Liver (tissue), 8 donors: ENCODE measurements at regions not wholly inside any gene's neighbourhood (a gene's known extent, or its start where the extent isn't known, plus 50 kb on each side); places are given as distances from the start of the nearest gene placed in this dataset.

Experiments used
- DNase-seq: peaks from one replicate; pipeline ENCODE4 v3.0.0-alpha.2; 2017; ENCODE audit warnings: low spot score
- H3K27ac ChIP-seq, 2 donors: one replicate each; pipeline ENCODE4 v1.7.0; 2013; ENCODE audit warnings: inconsistent platforms in 2 of 2, low read length in 2 of 2, control low read depth in 1 of 2, low read depth in 1 of 2, mild to moderate bottlenecking in 1 of 2
- H3K27me3 ChIP-seq, 4 donors: one replicate each; pipeline versions ENCODE4 v1.6.1 to v1.7.0; 2013; ENCODE audit warnings: low read length in 3 of 4, inconsistent platforms in 1 of 4, mild to moderate bottlenecking in 1 of 4, moderate library complexity in 1 of 4; ENCODE audit not compliant: control insufficient read depth in 4 of 4, insufficient read depth in 4 of 4
- H3K36me3 ChIP-seq, 4 donors: one replicate each; pipeline versions ENCODE4 v1.6.1 to v1.7.0; 2013; ENCODE audit warnings: low read length in 3 of 4, mild to moderate bottlenecking in 3 of 4, low read depth in 1 of 4, moderate library complexity in 1 of 4; ENCODE audit not compliant: control insufficient read depth in 4 of 4, insufficient read depth in 3 of 4
- H3K4me1 ChIP-seq, 4 donors: one replicate each; pipeline versions ENCODE4 v1.6.1 to v1.7.0; 2013; ENCODE audit warnings: low read length in 3 of 4, mild to moderate bottlenecking in 3 of 4, moderate library complexity in 1 of 4; ENCODE audit not compliant: control insufficient read depth in 4 of 4, insufficient read depth in 4 of 4
- H3K4me3 ChIP-seq, 3 donors: one replicate each; pipeline versions ENCODE4 v1.6.1 to v1.7.0; 2013; ENCODE audit warnings: low read length in 3 of 3, control low read depth in 1 of 3, low read depth in 1 of 3, mild to moderate bottlenecking in 1 of 3
- H3K9ac ChIP-seq, 2 donors: one replicate each; pipeline ENCODE4 v1.7.0; 2013; ENCODE audit warnings: low read length in 2 of 2, mild to moderate bottlenecking in 2 of 2, moderate library complexity in 2 of 2, control low read depth in 1 of 2, low read depth in 1 of 2
- H3K9me3 ChIP-seq, 4 donors: one replicate each; pipeline versions ENCODE4 v1.6.1 to v1.7.0; 2013; ENCODE audit warnings: low read length in 3 of 4; ENCODE audit not compliant: control insufficient read depth in 4 of 4
- ATF3 ChIP-seq: IDR thresholded peaks from 2 replicates; pipeline ENCODE4 v1.6.1; 2016; ENCODE audit warnings: antibody characterized with exemption
- CTCF ChIP-seq: fragments of 150-350 bp; IDR thresholded peaks from 2 replicates; pipeline ENCODE4 v1.5.1; 2017; ENCODE audit warnings: improper control_type of control experiment, low read depth, low read length; ENCODE audit not compliant: missing input control
- EGR1 ChIP-seq, 2 donors: IDR thresholded peaks; 2 replicates each; pipeline ENCODE4 v1.6.1; 2016 to 2018; ENCODE audit warnings: antibody characterized with exemption in 2 of 2, low read depth in 2 of 2
- FOXA1 ChIP-seq: IDR thresholded peaks from 2 replicates; pipeline ENCODE4 v1.6.1; 2016; ENCODE audit warnings: antibody characterized with exemption
- FOXA2 ChIP-seq: IDR thresholded peaks from 2 replicates; pipeline ENCODE4 v1.6.1; 2016; ENCODE audit warnings: antibody characterized with exemption
- GABPA ChIP-seq, 2 donors: IDR thresholded peaks in 1 of 2; conservative IDR thresholded peaks in 1 of 2; 2 replicates each; pipeline ENCODE4 v1.6.1; 2016; ENCODE audit warnings: antibody characterized with exemption in 2 of 2, mild to moderate bottlenecking in 1 of 2, moderate library complexity in 1 of 2
- HNF4A ChIP-seq, 2 donors: conservative IDR thresholded peaks; 2 replicates each; pipeline ENCODE4 v1.6.1; 2016; ENCODE audit warnings: antibody characterized with exemption in 2 of 2, mild to moderate bottlenecking in 2 of 2
- HNF4G ChIP-seq: IDR thresholded peaks from 2 replicates; pipeline ENCODE4 v1.6.1; 2016; ENCODE audit warnings: antibody characterized with exemption
- JUND ChIP-seq, 2 donors: IDR thresholded peaks; 2 replicates each; pipeline ENCODE4 v1.6.1; 2016; ENCODE audit warnings: antibody characterized with exemption in 2 of 2
- MAX ChIP-seq: IDR thresholded peaks from 2 replicates; pipeline ENCODE4 v1.6.1; 2016; ENCODE audit warnings: antibody characterized with exemption
- NR2F2 ChIP-seq: IDR thresholded peaks from 2 replicates; pipeline ENCODE4 v1.6.1; 2016; ENCODE audit warnings: antibody characterized with exemption
- RAD21 ChIP-seq, 2 donors: IDR thresholded peaks; 2 replicates each; pipeline ENCODE4 v1.6.1; 2016; ENCODE audit warnings: antibody characterized with exemption in 2 of 2, mild to moderate bottlenecking in 2 of 2
- RXRA ChIP-seq, 2 donors: IDR thresholded peaks; 2 replicates each; pipeline ENCODE4 v1.6.1; 2017 to 2018; ENCODE audit warnings: antibody characterized with exemption in 2 of 2, mild to moderate bottlenecking in 1 of 2
- SP1 ChIP-seq: IDR thresholded peaks from 2 replicates; pipeline ENCODE4 v1.6.1; 2018; ENCODE audit warnings: antibody characterized with exemption, mild to moderate bottlenecking
- TAF1 ChIP-seq: conservative IDR thresholded peaks from 2 replicates; pipeline ENCODE4 v1.6.1; 2016; ENCODE audit warnings: antibody characterized with exemption, mild to moderate bottlenecking
- YY1 ChIP-seq: IDR thresholded peaks from 2 replicates; pipeline ENCODE4 v1.6.1; 2016; ENCODE audit warnings: antibody characterized with exemption, mild to moderate bottlenecking
- ZBTB33 ChIP-seq: IDR thresholded peaks from 2 replicates; pipeline ENCODE4 v1.6.1; 2016; ENCODE audit warnings: antibody characterized with exemption
- whole genome bisulfite sequencing: extraction: QIAGEN DNeasy Blood & Tissue Kit; methylation state at CpG from one replicate; pipeline ENCODE4 v1.1.7; 2013; 5-methylcytosine and 5-hydroxymethylcytosine counted together
- TF ChIP-seq, protein P1 (sequence below): IDR thresholded peaks from 2 replicates; pipeline ENCODE4 v1.6.1; 2016; ENCODE audit warnings: antibody characterized with exemption, mild to moderate bottlenecking
- donor health status: healthy.
- donor health status: healthy.
- donor health status: healthy.
- donor health status: healthy.
- donor health status: healthy.

DNA sequence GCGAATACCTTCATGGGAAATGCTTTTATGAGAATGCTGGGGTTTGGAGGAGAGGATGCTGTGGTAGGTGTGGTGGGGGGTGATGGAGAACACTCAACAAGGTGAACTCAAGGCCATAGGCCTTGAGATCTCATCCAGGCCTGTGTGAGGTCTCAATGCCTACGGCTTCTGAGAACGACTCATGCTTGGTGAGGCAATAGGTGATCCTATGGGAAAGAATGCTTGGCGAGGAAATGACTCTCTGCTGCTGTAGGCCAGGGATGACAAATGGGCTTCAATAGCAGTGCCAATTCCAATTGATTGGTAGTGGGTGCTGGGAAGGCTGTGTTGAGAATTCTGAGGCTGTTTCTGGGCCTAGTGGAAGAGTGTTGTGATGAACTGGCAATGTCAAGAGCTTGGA, 280.2 kb upstream of the CLINT1 start:
- H3K9ac ChIP-seq = no peak overlapping the region
- H3K27me3 ChIP-seq = no peaks in the 10 kb centered on the region
- H3K4me3 ChIP-seq = no peak overlapping the region
- 95% methylated on average over 4 of the region's 4 CpGs for WGBS
- no peaks in the 10 kb centered on the region for H3K4me1 ChIP-seq
- H3K27ac ChIP-seq = no peak overlapping the region
- no peak for DNase-seq
- no peaks in the 10 kb centered on the region for H3K36me3 ChIP-seq
- no peaks in the 10 kb centered on the region for H3K9me3 ChIP-seq
- TF ChIP-seq FOXA1 (no peak), TAF1 (no peak), RXRA (IDR thresholded peaks at IDR 0.05) (no peak), FOXA2 (no peak), EGR1 (IDR thresholded peaks at IDR 0.05; ENCODE audit: low read depth in 2 of 2) (no peak), GABPA (IDR thresholded peaks at IDR 0.05 in 1 of 2, conservative IDR thresholded peaks at IDR 0.05 in 1 of 2) (no peak), ZBTB33 (no peak), CTCF (no peak), ATF3 (no peak), MAX (no peak), JUND (IDR thresholded peaks at IDR 0.05) (no peak), NR2F2 (no peak), HNF4G (no peak), SP1 (no peak), HNF4A (conservative IDR thresholded peaks at IDR 0.05) (no peak), YY1 (no peak), RAD21 (IDR thresholded peaks at IDR 0.05) (no peak)
- TF ChIP-seq, protein P1, sequence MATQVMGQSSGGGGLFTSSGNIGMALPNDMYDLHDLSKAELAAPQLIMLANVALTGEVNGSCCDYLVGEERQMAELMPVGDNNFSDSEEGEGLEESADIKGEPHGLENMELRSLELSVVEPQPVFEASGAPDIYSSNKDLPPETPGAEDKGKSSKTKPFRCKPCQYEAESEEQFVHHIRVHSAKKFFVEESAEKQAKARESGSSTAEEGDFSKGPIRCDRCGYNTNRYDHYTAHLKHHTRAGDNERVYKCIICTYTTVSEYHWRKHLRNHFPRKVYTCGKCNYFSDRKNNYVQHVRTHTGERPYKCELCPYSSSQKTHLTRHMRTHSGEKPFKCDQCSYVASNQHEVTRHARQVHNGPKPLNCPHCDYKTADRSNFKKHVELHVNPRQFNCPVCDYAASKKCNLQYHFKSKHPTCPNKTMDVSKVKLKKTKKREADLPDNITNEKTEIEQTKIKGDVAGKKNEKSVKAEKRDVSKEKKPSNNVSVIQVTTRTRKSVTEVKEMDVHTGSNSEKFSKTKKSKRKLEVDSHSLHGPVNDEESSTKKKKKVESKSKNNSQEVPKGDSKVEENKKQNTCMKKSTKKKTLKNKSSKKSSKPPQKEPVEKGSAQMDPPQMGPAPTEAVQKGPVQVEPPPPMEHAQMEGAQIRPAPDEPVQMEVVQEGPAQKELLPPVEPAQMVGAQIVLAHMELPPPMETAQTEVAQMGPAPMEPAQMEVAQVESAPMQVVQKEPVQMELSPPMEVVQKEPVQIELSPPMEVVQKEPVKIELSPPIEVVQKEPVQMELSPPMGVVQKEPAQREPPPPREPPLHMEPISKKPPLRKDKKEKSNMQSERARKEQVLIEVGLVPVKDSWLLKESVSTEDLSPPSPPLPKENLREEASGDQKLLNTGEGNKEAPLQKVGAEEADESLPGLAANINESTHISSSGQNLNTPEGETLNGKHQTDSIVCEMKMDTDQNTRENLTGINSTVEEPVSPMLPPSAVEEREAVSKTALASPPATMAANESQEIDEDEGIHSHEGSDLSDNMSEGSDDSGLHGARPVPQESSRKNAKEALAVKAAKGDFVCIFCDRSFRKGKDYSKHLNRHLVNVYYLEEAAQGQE = no peak
